CD4-positive, CD25-positive, alpha-beta regulatory T cell (primary cell): ENCODE measurements at regions not wholly inside any gene's neighbourhood (a gene's known extent, or its start where the extent isn't known, plus 50 kb on each side); places are given as distances from the start of the nearest gene placed in this dataset.

ENCODE experiments used
- ATAC-seq, 2 donors: fragments of 150-1000 bp; cut with Tn5 transposase; one replicate each; pipeline ENCODE4 v1.10.0; 2021; ENCODE audit warnings: low read depth in 2 of 2, moderate number of reproducible peaks in 2 of 2, moderate library complexity in 1 of 2
- DNase-seq, 3 donors: peaks; one replicate each; pipeline versions ENCODE4 v3.0.0 to v3.0.0-alpha.2; 2012 to 2022; ENCODE audit warnings: mixed read lengths in 1 of 3
- H3K27ac ChIP-seq: one replicate; pipeline ENCODE4 v1.7.0; 2013; ENCODE audit warnings: mild to moderate bottlenecking, low read length; ENCODE audit not compliant: insufficient read depth, poor library complexity, severe bottlenecking
- H3K27me3 ChIP-seq: one replicate; pipeline ENCODE4 v1.7.0; 2013; ENCODE audit warnings: low read length; ENCODE audit not compliant: control insufficient read depth, insufficient read depth
- H3K36me3 ChIP-seq: one replicate; pipeline ENCODE4 v1.7.0; 2013; ENCODE audit warnings: mild to moderate bottlenecking, low read length, moderate library complexity; ENCODE audit not compliant: control insufficient read depth, insufficient read depth
- H3K4me1 ChIP-seq: 2 replicates; pipeline ENCODE4 v1.7.0; 2013; ENCODE audit warnings: mild to moderate bottlenecking, low read length; ENCODE audit not compliant: insufficient read depth, control insufficient read depth, poor library complexity, severe bottlenecking
- H3K4me3 ChIP-seq: one replicate; pipeline ENCODE4 v1.7.0; 2013; ENCODE audit warnings: low read depth, mild to moderate bottlenecking, low read length, moderate library complexity
- H3K9me3 ChIP-seq, 2 experiments: 1 replicate in 1 of 2; 2 replicates in 1 of 2; pipeline ENCODE4 v1.7.0; 2013; ENCODE audit warnings: low read length in 2 of 2, mild to moderate bottlenecking in 1 of 2, moderate library complexity in 1 of 2; ENCODE audit not compliant: control insufficient read depth in 2 of 2
- H3K27ac Mint-ChIP-seq, 3 donors: one replicate each; pipeline ENCODE4 v1.8.0; 2020 to 2022; ENCODE audit warnings: mild to moderate bottlenecking in 3 of 3, mixed read lengths in 3 of 3, moderate library complexity in 2 of 3
- H3K27me3 Mint-ChIP-seq: one replicate; pipeline ENCODE4 v1.8.0; 2022; ENCODE audit warnings: mild to moderate bottlenecking, mixed read lengths
- H3K36me3 Mint-ChIP-seq: one replicate; pipeline ENCODE4 v1.8.0; 2020; ENCODE audit warnings: mixed read lengths
- H3K4me1 Mint-ChIP-seq, 4 donors: one replicate each; pipeline ENCODE4 v1.8.0; 2020 to 2022; ENCODE audit warnings: mixed read lengths in 4 of 4, mild to moderate bottlenecking in 1 of 4
- H3K4me3 Mint-ChIP-seq, 4 donors: one replicate each; pipeline ENCODE4 v1.8.0; 2020 to 2022; ENCODE audit warnings: mild to moderate bottlenecking in 4 of 4, mixed read lengths in 4 of 4, moderate library complexity in 3 of 4
- H3K9me3 Mint-ChIP-seq, 7 donors: one replicate each; pipeline ENCODE4 v1.8.0; 2020 to 2022; ENCODE audit warnings: mixed read lengths in 7 of 7, mild to moderate bottlenecking in 3 of 7, moderate library complexity in 2 of 7

DNA sequence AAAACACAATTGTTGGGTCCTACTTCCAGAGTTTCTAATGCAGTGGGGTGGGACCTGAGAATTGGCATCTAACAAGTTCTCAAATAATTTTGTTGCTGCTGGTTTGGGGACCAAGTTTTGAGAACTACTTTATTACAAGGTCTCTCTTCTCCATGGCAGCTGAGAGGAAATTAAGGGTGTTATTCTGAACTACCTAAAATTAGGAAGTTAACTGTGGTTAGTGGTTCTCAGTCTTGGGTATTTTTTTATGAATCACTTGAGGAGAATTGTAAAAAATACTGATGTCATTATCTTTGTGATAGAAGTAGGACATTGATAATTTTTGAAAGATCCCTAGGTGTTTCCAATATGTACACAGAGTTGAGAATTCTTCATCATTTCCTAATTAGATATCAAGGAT is 210.2 kb downstream of the MC4R start:
- Mint-ChIP-seq H3K4me3 (no peak overlapping the region), H3K36me3 (no peaks in the 10 kb centered on the region), H3K27me3 (no peaks in the 10 kb centered on the region), H3K27ac (no peak overlapping the region), H3K4me1 (no peaks in the 10 kb centered on the region), H3K9me3 (peaks cover 0 to 2% (median 0%) of the 10 kb centered on the region in 7 donors)
- ATAC-seq, result no peak
- H3K9me3 ChIP-seq, result no peaks in the 10 kb centered on the region
- no peaks in the 10 kb centered on the region for H3K36me3 ChIP-seq
- H3K4me1 ChIP-seq, result no peaks in the 10 kb centered on the region
- H3K27ac ChIP-seq, result no peak overlapping the region
- no peak overlapping the region for H3K4me3 ChIP-seq
- no peaks in the 10 kb centered on the region for H3K27me3 ChIP-seq
- DNase-seq, result no peak

DNA sequence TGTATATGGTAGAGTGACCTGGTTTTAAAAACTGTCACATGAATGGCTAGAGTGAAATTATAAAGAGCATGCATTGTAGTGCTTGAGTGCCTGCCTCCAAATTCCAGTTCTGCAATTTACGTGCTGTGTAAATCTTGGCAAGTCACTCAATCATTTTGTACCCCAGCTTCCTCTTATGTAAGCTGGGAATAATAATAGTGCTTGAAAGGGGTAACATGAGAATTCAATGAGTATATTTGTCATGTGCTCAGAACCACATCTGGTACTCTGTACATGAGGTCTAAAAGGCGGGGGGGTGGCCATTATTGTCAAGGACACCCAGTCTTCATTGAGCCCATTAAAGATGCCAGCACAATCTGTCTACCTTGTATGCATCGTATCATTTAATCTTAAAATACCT is 214.8 kb downstream of the MC4R start:
- Histone ChIP-seq H3K4me1 (no peaks in the 10 kb centered on the region), H3K4me3 (no peak overlapping the region), H3K27ac (no peak overlapping the region), H3K36me3 (no peaks in the 10 kb centered on the region), H3K9me3 (no peaks in the 10 kb centered on the region), H3K27me3 (no peaks in the 10 kb centered on the region)
- no peak for ATAC-seq
- Mint-ChIP-seq H3K9me3 (peaks cover 0 to 3% (median 0%) of the 10 kb centered on the region in 7 donors), H3K4me1 (no peaks in the 10 kb centered on the region), H3K27ac (no peak overlapping the region), H3K4me3 (no peak overlapping the region), H3K36me3 (no peaks in the 10 kb centered on the region), H3K27me3 (no peaks in the 10 kb centered on the region)
- no peak for DNase-seq

DNA sequence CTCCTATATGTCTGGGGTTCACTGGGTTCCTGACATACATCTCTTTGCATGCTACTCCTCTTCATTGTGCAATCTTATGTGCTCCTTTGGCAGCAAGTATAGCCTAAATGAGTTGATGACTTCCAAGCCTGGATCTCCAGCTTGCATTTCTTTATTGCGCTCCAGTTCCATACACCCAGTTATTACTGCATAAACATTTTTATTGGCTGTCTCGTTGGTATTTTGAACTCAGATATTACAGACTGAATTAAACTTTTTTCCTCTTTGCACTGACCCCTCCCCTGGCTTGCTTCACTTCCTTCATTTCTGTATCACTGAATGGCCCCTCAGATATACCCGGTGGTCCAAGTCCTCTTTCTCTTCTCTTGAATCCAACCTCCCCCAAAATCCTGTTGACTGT is 219.2 kb downstream of the MC4R start:
- H3K36me3 ChIP-seq, result no peaks in the 10 kb centered on the region
- Mint-ChIP-seq H3K4me3 (no peak overlapping the region), H3K27ac (no peak overlapping the region), H3K36me3 (no peaks in the 10 kb centered on the region), H3K27me3 (no peaks in the 10 kb centered on the region), H3K4me1 (no peaks in the 10 kb centered on the region), H3K9me3 (peaks cover 0 to 2% (median 0%) of the 10 kb centered on the region in 7 donors)
- H3K27me3 ChIP-seq, result peaks cover 3% of the 10 kb centered on the region
- DNase-seq, result no peak
- no peak overlapping the region for H3K27ac ChIP-seq
- no peaks in the 10 kb centered on the region for H3K4me1 ChIP-seq
- H3K9me3 ChIP-seq, result no peaks in the 10 kb centered on the region
- ATAC-seq, result no peak
- no peak overlapping the region for H3K4me3 ChIP-seq

DNA sequence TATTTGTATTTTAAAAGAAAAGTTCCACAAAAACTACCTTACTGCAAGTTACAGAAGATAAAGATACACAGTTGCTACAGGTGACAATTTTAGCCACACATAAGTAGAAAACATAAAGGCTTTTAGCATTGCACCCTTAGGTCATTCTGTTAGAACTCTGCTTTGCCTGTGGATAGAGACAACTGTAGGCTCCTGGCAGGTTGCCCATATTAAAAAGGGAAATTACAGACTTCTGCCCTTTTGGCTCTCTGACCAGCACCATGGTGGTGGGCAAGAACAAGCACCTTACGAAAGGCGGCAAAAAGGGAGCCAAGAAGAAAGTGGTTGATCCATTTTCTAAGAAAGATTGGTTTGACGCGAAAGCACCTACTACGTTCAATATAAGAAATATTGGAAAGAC is 223.3 kb downstream of the MC4R start:
- H3K36me3 Mint-ChIP-seq, result no peaks in the 10 kb centered on the region

DNA sequence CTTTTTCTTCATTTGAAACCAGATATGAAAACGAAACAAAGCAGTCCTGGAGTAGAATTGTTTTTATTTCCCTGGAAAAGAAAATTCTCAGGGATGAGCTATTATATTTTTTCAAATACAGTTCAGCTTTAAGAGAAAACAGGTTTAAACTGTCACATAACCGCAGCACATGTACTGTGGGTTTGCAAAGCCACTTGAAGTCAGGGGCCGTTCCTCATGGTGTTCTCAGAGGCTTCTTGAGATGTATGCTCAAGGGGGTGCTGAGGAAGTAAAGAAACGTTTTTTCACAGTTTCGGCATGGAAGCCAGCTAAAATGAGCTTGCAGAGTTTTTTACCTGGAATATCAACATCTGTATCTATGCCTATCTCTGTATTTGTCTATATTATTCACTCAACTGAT is 225.3 kb downstream of the MC4R start:
- Histone ChIP-seq H3K27ac (no peak overlapping the region), H3K4me1 (no peaks in the 10 kb centered on the region), H3K4me3 (no peak overlapping the region), H3K27me3 (peaks cover 3% of the 10 kb centered on the region), H3K9me3 (no peaks in the 10 kb centered on the region), H3K36me3 (no peaks in the 10 kb centered on the region)
- no peaks in the 10 kb centered on the region for H3K4me1 Mint-ChIP-seq
- H3K36me3 Mint-ChIP-seq, result no peaks in the 10 kb centered on the region
- no peak overlapping the region for H3K4me3 Mint-ChIP-seq
- H3K27ac Mint-ChIP-seq, result no peak overlapping the region
- DNase-seq, result no peak
- ATAC-seq, result no peak
- H3K9me3 Mint-ChIP-seq, result peaks cover 0 to 2% (median 0%) of the 10 kb centered on the region in 7 donors
- H3K27me3 Mint-ChIP-seq, result peaks cover 4% of the 10 kb centered on the region

More for the DNA sequence above, 223.3 kb downstream of the MC4R start:
- Mint-ChIP-seq H3K27ac (no peak overlapping the region), H3K9me3 (peaks cover 0 to 2% (median 0%) of the 10 kb centered on the region in 7 donors), H3K27me3 (peaks cover 4% of the 10 kb centered on the region), H3K4me1 (no peaks in the 10 kb centered on the region), H3K4me3 (no peak overlapping the region)
- H3K36me3 ChIP-seq, result no peaks in the 10 kb centered on the region
- no peak overlapping the region for H3K4me3 ChIP-seq
- DNase-seq (no peak), ATAC-seq (no peak)
- peaks cover 3% of the 10 kb centered on the region for H3K27me3 ChIP-seq
- H3K4me1 ChIP-seq, result no peaks in the 10 kb centered on the region
- H3K27ac ChIP-seq, result no peak overlapping the region
- no peaks in the 10 kb centered on the region for H3K9me3 ChIP-seq

DNA sequence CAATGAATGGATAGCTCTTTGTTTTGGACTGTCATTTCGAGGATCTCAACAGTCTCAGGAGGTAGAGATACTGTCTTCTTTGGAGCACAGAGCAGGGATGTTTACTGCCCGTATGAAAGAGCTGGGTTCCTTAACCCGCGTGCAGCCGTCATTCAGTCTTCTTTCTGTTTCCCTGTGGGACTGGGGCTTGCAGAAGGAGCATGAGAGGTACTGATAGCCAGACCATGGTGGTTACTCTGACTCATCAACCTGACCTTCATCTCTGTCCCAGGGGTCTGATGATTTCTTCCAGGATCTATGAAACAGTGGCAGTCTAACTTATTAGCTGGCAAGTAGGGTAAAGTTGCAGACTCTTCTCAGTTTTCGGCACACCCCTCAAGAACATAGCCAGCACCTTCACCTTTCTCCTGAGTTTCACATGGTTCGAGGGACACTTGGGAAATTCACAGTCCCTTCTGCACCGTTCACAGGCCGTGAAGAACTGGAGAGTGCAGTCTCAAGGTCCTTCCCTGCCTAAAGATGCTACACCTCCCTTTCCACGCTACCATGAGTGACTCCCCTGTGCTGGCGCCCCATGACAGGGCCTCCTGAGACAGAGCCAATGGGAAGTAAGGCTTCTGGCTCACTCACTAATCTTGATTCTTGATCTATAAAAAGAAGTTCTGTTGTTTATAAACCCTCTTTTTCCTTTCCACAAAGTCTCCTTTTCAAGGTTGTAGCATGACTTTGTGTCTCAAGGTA is 226.2 kb downstream of the MC4R start:
- peak; percentile 22 to 34 for ATAC-seq
- Mint-ChIP-seq H3K9me3 (peaks cover 0 to 2% (median 0%) of the 10 kb centered on the region in 7 donors), H3K27me3 (peaks cover 4% of the 10 kb centered on the region), H3K4me1 (no peaks in the 10 kb centered on the region), H3K36me3 (no peaks in the 10 kb centered on the region), H3K4me3 (no peak overlapping the region), H3K27ac (no peak overlapping the region)
- H3K27ac ChIP-seq, result no peak overlapping the region
- no peaks in the 10 kb centered on the region for H3K4me1 ChIP-seq
- no peak overlapping the region for H3K4me3 ChIP-seq
- DNase-seq, result no peak
- H3K36me3 ChIP-seq, result no peaks in the 10 kb centered on the region
- no peaks in the 10 kb centered on the region for H3K9me3 ChIP-seq
- peaks cover 3% of the 10 kb centered on the region for H3K27me3 ChIP-seq

DNA sequence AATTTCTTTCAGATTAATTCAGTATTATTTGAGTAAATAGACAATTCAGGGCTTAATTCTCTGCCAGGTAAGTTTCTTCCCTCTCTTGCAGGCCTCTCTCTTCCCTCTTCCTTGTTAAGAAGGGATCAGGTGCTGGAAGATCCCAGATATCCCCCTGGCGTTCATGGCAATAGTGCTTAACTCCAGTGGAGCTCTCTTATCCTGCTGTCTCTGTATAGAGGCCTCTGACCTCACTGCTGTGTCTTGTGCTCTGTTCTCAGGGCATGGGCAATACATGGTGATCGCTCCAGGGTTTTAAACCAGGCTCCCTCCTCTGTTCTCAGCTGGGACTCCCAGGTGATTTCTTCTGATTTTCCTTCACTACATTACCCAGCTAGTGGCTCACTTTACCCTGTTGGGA is 226.8 kb downstream of the MC4R start:
- Histone ChIP-seq H3K27ac (no peak overlapping the region), H3K36me3 (no peaks in the 10 kb centered on the region), H3K9me3 (no peaks in the 10 kb centered on the region), H3K4me1 (no peaks in the 10 kb centered on the region), H3K4me3 (no peak overlapping the region), H3K27me3 (peaks cover 3% of the 10 kb centered on the region)
- no peaks in the 10 kb centered on the region for H3K36me3 Mint-ChIP-seq
- H3K9me3 Mint-ChIP-seq, result peaks cover 0 to 2% (median 0%) of the 10 kb centered on the region in 7 donors
- no peak for DNase-seq
- no peaks in the 10 kb centered on the region for H3K4me1 Mint-ChIP-seq
- H3K27me3 Mint-ChIP-seq, result peaks cover 4% of the 10 kb centered on the region
- no peak for ATAC-seq
- no peak overlapping the region for H3K4me3 Mint-ChIP-seq
- H3K27ac Mint-ChIP-seq, result no peak overlapping the region

DNA sequence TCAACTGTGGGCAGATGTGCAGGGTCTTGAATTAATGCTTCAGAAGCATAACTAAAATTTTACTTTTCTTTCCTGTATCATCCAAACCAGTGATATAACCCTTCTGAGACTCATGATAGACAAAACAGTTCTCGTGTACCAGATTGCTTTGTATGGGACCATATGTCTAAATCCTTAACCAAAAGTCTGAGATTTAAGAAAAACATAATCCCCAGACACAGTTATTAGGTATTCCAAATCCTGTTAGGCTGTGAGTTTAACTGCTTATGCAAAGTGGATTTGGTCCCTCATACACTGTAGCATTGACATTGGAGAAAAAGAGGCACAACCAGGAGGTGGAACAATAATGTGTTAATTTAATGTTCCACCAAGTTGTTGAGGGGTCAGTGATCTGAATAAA is 235.0 kb downstream of the PMAIP1 start:
- DNase-seq (no peak), ATAC-seq (no peak)
- no peaks in the 10 kb centered on the region for H3K4me1 ChIP-seq
- Mint-ChIP-seq H3K27me3 (peaks cover 4% of the 10 kb centered on the region), H3K9me3 (peaks cover 0 to 7% (median 0%) of the 10 kb centered on the region in 7 donors), H3K27ac (no peak overlapping the region), H3K4me3 (no peak overlapping the region), H3K36me3 (no peaks in the 10 kb centered on the region), H3K4me1 (no peaks in the 10 kb centered on the region)
- no peak overlapping the region for H3K4me3 ChIP-seq
- no peak overlapping the region for H3K27ac ChIP-seq
- H3K9me3 ChIP-seq, result no peaks in the 10 kb centered on the region
- H3K36me3 ChIP-seq, result no peaks in the 10 kb centered on the region
- no peaks in the 10 kb centered on the region for H3K27me3 ChIP-seq
